Left kidney (tissue), 1 donor: ENCODE measurements at regions not wholly inside any gene's neighbourhood (a gene's known extent, or its start where the extent isn't known, plus 50 kb on each side); places are given as distances from the start of the nearest gene placed in this dataset.
"Not testable (repeated sequence)": the region's sequence is repeated elsewhere in the genome, so short reads cannot be mapped to it uniquely, and the experiment has no call there.

Experiments used
- DNase-seq: peaks from one replicate; pipeline ENCODE4 v3.0.0-alpha.2; 2013

DNA sequence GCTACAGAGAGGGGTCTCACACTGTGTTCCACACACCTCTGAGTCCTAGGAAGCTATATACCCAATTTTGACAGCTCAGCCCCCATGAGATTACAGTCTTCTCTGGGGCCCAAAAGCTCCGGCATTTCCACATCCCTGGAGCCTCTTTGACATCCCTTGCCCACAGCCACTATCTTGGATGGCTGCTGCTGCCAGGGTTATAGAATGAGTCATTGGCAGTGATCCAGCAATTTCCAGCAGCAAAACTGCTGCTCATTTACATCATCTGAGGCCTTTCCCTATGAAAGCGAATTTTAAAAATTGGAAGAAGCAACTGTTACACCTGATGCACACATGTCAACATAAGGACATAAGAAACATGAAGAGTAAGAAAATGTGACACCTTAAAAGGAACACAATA lies 590.7 kb downstream of the MEI4 start:
- DNase-seq = no peak

GRCh38 chr6:78251931-78252330 lies 599.1 kb downstream of the MEI4 start:
- DNase-seq = no peak

DNA sequence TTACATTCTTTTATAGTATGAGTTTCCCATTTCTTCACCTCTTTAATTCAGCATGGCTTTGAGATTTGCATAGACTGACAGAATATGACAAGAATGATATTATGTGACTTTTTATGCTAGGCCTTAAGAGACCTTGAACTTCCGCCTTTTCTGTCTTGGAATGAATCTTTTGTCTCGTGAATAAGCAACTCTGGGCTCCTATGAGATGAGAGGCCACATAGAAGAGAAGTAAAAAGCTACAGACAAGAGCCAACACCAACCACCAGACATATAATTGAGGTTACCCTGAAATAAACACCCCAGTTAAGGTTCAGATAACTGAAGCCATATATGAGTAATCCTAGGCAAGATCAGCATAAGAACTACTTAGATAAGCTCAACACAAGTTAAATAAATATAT lies 600.8 kb downstream of the MEI4 start:
- no peak for DNase-seq

DNA sequence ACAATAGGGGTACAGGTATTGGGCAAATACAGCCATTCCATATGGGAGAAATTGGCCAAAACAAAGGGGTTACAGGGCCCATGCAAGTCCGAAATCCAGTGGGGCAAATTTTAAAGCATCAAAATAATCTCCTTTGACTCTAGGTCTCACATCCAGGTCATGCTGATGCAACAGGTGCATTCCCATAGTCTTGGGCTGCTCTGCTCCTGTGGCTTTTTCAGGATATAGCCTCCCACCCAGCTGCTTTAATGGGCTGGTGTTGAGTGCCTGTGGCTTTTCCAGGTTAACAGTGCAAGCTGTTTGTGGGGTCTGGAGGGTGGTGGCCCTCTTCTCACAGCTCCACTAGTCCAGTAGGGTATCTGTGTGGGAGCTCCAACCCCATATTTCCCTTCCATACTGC lies 607.1 kb downstream of the MEI4 start:
- DNase-seq = no peak

DNA sequence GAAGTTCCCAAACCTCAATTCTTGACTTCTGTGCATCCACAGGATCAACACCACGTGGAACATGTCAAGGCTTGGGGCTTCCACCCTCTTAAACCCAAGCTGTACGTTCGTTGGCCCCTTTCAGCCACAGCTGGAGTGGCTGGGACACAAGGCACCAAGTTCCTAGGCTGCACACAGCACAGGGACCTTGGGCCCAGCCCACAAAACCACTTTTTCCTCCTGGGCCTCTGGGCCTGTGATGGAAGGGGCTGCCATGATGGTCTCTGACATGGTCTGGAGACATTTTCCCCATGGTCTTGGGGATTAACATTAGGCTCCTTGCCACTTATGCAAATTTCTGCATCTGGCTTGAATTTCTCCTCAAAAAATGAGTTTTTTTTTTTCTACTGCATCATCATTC lies 606.9 kb upstream of the IRAK1BP1 start:
- DNase-seq = not testable (repeated sequence)

- DNase-seq = no peak
Observed at GRCh38 chr6:78268591-78269452, 598.5 kb upstream of the IRAK1BP1 start.

DNA sequence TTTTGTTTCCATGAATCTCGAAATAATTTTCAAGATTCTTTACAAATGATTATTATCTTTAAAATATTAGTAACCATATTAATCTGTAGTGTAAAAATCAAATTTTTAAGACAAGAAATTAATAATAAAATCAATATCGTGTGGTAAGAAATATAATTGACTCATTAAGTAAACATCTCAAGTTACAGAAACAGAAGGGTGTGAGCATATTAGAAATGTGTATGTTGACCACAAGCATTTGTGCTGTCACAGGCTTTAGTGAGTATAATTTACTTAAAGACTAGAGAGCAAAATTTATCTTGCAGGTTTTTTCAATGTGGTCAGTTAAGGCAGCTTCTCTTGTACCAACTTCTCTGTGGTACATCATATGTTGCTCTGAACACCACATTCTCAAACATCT lies 566.5 kb upstream of the IRAK1BP1 start:
- no peak for DNase-seq

GRCh38 chr6:78302411-78302810 lies 564.9 kb upstream of the IRAK1BP1 start:
- DNase-seq = no peak

DNA sequence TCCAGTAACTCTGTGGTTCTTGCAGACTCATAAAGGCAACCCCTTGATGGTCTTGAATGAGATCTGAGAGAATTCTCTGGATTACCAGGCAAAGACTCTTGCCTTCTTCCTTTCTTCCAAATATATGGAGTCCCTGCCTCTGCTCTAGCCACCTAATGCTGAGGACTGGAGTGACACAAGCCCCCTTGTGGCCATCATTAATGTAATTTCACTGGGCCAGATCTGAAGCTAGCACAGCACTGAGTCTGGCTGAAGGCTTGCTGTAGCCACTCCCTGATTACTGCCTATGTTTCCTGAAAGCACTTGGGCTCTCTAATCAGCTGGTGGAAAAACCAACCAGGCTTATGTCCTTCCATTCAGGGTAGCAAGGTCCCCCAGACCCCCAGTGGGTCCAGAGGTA lies 559.3 kb upstream of the IRAK1BP1 start:
- no peak for DNase-seq

DNA sequence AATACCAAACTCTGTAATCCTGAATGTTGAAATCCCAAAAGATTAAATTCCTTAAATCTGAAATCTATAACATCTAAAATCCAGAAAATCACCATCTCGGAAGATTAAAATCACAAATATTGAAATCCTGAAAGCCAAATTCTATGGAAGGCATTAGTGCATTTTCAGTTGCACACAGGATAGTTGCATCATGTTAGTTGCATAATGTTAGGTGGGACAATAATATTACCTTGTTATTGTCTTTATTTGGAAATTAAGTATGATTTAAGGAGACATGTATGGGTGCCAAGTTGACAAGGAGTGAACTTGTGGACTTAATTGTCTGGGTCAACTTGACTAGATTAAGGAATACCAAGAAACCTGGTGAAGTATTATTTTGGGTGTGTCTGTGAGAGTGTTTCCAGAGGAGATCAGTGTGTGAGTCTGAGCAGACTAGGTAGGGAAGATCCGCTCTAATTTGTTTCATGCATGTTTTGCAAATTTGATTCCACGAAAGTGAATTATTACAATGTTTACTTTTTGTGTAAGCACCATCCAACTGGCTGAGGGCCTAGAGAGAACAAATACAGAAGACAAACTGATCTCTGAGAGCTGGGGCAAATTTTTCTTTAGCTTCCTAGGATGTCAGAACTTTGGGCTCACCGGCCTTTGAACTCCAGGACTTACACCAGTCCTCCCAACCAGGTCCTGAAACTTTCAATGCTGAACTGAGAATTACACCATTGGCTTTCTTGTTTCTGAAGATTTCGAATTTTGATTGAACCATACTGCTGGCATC lies 545.1 kb upstream of the IRAK1BP1 start:
- DNase-seq = no peak

GRCh38 chr6:78324213-78324612 lies 543.1 kb upstream of the IRAK1BP1 start:
- DNase-seq = no peak

- no peak for DNase-seq
Observed at GRCh38 chr6:78340755-78341154, 526.6 kb upstream of the IRAK1BP1 start.

GRCh38 chr6:78345882-78346281 lies 521.5 kb upstream of the IRAK1BP1 start:
- DNase-seq = no peak

DNA sequence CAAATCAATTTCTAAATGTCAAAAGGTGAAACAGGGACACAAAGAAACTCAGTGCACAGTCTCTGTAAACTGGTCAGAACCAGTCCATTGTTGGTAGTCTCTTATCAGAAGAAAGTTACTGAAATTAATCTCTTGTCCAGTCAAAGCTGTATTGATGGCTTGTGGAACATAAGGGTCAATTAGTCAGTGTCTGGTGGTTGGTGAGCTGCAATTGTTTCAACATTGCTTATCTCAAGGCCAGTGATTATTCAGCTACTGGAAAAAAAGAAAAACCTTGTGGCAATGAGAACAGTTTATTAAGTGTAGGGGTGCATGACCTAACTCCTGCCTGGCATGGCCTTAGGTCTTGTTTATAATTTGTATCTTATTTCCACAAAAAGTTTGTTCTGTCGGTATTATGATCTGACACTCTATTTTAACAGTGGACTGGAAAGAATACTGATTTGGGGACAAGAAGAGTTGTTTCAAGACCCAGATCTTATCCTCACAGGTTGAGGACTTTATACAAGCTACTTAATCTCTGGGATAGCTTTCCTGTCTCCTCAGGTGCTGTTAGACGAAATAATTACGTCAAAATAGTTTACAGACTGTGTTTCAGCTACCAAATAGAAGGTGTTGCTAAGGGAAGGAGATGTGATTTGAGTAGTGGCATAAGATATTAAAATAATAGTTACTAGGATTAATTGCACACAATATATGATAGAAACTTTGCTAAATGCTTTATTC lies 520.0 kb upstream of the IRAK1BP1 start:
- no peak for DNase-seq

DNA sequence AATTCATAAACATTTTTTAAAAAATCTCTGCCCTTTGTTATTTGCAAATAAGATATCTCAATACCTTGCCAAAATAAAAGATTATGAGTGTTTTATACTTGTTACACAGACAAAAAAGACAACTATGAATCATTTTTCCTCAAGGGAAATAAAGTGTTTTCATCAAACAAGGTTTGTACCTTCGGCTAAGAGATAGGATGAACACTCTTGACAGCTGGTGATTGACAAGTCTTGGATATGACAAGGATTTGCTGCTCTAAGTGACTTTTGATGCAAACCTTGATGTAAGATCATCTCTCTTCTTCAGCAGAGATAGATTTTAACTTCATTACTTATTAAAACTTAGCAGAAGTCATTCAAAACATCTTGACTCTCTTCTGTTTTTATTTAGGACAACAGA lies 514.3 kb upstream of the IRAK1BP1 start:
- no peak for DNase-seq

DNA sequence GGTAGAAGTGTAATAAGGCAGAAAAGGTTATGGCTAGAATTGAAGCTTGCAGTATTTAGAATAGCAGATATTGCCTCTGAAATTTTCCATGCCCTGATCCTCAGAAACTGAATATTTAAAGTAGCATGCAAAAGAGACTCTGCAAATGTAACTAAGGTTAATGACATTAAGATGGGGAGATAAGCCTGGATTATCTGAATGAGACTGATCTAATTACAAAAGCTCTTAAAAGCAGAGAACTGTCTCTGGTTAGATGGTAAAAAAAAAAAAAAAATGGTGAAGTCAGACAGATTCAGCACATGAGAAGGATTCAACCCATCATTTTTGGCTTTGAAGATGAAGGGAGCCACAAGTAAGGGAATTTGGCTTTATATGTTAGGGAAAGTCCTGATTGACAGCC lies 503.7 kb upstream of the IRAK1BP1 start:
- DNase-seq = no peak

DNA sequence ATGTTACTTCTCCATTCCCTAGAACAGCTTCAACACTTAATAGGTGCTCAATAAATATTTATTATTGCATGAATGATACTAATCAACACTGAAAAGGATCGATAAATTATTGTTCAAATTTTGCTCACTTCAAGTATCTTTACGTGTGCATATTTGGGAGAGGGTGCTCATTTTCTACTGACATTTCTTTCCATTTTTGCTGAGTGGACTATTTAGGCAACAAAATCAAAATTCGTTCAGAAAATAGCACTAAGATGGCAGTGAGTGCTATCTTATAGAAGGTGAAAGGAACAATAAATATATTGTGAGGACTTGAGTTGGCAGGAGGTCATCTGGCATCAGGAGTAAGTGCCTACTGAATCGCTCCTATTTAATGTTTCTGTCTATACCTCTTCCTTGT lies 501.9 kb upstream of the IRAK1BP1 start:
- DNase-seq = no peak

DNA sequence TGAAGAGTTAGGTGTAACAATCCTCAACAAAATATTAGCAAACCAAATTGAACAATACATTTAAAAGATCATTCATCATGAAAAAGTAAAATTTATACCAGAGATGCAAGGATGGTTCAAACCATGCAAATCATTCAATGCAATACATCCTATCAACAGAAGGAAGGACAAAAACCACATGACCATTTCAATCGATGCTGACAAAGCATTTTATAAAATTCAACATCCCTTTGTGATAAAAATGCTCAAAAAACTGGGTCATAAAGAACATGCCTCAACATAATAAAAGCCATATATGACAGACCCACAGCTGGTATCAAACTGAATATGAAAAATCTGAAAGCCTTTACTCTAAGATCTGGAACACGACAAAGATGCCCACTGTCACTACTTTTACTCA lies 490.3 kb upstream of the IRAK1BP1 start:
- DNase-seq = no peak

DNA sequence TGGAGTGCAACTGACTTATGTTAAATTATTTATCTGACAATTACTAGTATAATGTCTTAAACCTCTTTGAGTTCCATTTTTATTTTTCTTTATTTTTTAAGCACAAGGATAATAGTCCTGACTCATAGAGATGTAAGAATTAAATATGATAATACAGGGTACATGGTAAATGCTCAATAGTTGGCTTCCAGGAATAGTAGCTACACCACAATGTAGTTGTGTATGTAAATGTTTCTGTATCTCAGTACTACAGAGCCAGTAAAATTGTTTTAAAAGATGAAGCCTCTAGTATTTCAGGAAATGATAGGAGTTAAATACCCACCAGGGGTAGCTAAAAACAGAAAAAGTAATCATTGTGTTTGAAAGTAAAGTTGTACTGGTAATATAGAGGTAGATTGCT lies 487.4 kb upstream of the IRAK1BP1 start:
- DNase-seq = no peak

GRCh38 chr6:78380541-78380940 lies 486.8 kb upstream of the IRAK1BP1 start:
- DNase-seq = no peak

DNA sequence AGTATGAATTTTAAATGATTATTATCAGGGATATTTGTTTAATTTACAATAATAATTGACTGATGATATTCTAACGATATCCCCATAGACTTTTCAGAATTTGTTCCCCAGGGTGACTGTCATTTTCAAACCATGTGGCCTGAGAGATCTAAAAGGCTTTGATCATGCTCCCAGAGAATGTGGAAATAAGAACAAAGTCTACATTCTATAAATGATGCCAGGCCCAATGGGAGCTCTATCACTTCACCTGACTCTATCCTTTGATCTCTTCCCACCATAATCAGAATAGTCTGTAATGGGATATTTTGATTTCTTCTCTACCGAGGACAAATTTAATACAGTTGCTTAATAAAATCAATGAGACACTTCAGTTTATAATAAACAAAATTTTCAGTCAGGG lies 483.4 kb upstream of the IRAK1BP1 start:
- no peak for DNase-seq

- DNase-seq = not testable (repeated sequence)
Observed at GRCh38 chr6:78386854-78387253, 480.5 kb upstream of the IRAK1BP1 start.

DNA sequence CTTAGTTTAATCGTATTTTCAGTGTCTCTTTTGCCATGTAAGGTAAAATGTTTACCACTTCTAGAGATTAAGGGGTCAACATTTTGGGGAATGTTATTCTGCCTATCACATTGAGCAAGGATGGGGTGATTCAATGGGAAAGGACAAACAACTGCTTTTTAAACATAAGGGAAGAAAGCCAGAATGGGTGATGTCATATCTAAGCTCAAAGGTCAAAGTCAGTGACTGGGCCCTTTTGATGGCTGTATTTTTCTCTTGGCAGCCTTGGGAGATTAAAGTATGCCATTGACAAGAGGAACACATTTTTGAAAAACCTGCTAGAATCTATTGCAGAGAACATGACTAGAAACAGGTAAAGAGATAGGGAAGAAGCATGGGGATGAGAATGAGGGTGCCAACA lies 477.3 kb upstream of the IRAK1BP1 start:
- no peak for DNase-seq
